ENCODE measurements at regions not wholly inside any gene's neighbourhood (a gene's known extent, or its start where the extent isn't known, plus 50 kb on each side); places are given as distances from the start of the nearest gene placed in this dataset.

GRCh38 chr12:83465632-83466031 is 778.9 kb downstream of the TMTC2 start:
- no peak for TF ChIP-seq CTCF (IDR thresholded peaks at IDR 0.05)
- TF ChIP-seq POLR2A (IDR thresholded peaks at IDR 0.05) = no peak
